GM12878 (cell line): ENCODE measurements at regions not wholly inside any gene's neighbourhood (a gene's known extent, or its start where the extent isn't known, plus 50 kb on each side); places are given as distances from the start of the nearest gene placed in this dataset.

Experiments used
- ASH2L ChIP-seq: fragments of 300-600, 200-600 bp; sonication (generic); IDR thresholded peaks from 2 replicates; pipeline ENCODE4 v1.6.1; 2017; ENCODE audit warnings: low read depth, mild to moderate bottlenecking, borderline replicate concordance
- ATF7 ChIP-seq: fragments of 450-650 bp; IDR thresholded peaks from 2 replicates; pipeline ENCODE4 v1.6.1; 2016; ENCODE audit warnings: low read depth, mild to moderate bottlenecking
- KDM1A ChIP-seq: fragments of 200-600 bp; sonication (generic); IDR thresholded peaks from 2 replicates; pipeline ENCODE4 v1.6.1; 2016; ENCODE audit warnings: borderline replicate concordance
- NBN ChIP-seq: fragments of 450-650 bp; IDR thresholded peaks from 2 replicates; pipeline ENCODE4 v1.6.1; 2016
- RUNX3 ChIP-seq: IDR thresholded peaks from 2 replicates; pipeline ENCODE4 v1.6.1; 2012; ENCODE audit warnings: low read length, inconsistent platforms
- SREBF2 ChIP-seq: IDR thresholded peaks from 2 replicates; pipeline ENCODE4 v1.6.1; 2012; ENCODE audit warnings: mild to moderate bottlenecking, low read length
- TF ChIP-seq, protein P1 (sequence below): fragments of 450-650 bp; IDR thresholded peaks from 2 replicates; pipeline ENCODE4 v1.6.1; 2017; ENCODE audit warnings: mild to moderate bottlenecking, moderate library complexity
- TF ChIP-seq, protein P2 (sequence below): fragments of 450-650 bp; IDR thresholded peaks from 2 replicates; pipeline ENCODE4 v1.6.1; 2017; ENCODE audit warnings: mild to moderate bottlenecking
- TF ChIP-seq, protein P3 (sequence below): IDR thresholded peaks from 2 replicates; pipeline ENCODE4 v1.6.1; 2011; ENCODE audit warnings: borderline replicate concordance, low read depth, mild to moderate bottlenecking, moderate library complexity, mixed read lengths, low read length; ENCODE audit not compliant: insufficient read depth; ENCODE audit errors: extremely low read length
- TF ChIP-seq, protein P4 (sequence below): fragments of 450-650 bp; formaldehyde crosslinking; IDR thresholded peaks from 2 replicates; pipeline ENCODE4 v1.4.0; 2022; ENCODE audit warnings: mild to moderate bottlenecking, moderate library complexity
- TF ChIP-seq, protein P5 (sequence below): fragments of 450-650 bp; IDR thresholded peaks from 2 replicates; pipeline ENCODE4 v1.6.1; 2018; ENCODE audit warnings: mild to moderate bottlenecking, low read depth, moderate library complexity; ENCODE audit not compliant: partially characterized antibody
- TF ChIP-seq, protein P6 (sequence below), 3 experiments: IDR thresholded peaks in 2 of 3; conservative IDR thresholded peaks in 1 of 3; 2 replicates each; pipeline ENCODE4 v1.5.1; 2011; ENCODE audit warnings: low read depth in 3 of 3, low read length in 3 of 3, mild to moderate bottlenecking in 3 of 3, control low read depth in 2 of 3, moderate library complexity in 2 of 3, inconsistent platforms in 1 of 3, mixed read lengths in 1 of 3; ENCODE audit not compliant: control insufficient read depth in 2 of 3, insufficient read depth in 1 of 3; ENCODE audit errors: extremely low read depth in 1 of 3

DNA sequence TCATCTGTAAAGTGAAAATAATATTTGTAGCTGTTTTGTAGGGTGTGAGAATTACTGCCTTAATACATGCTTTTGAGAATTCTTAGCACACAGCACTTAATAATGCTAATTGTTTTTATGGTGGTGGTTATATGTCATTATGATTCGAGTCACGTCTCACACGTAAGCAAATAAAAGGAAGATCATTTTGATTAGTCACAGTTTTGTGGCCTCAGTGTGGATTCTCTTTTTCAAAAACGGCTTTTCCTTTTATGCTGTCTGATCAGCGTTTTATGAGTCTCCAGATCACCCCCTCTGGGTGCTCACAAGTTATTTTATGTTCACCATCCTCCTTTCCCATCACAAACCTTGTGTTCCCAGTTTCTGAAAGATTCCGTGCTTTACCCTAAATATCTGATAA is 255.6 kb upstream of the CNTN4 start (continued):
- TF ChIP-seq, protein P1, sequence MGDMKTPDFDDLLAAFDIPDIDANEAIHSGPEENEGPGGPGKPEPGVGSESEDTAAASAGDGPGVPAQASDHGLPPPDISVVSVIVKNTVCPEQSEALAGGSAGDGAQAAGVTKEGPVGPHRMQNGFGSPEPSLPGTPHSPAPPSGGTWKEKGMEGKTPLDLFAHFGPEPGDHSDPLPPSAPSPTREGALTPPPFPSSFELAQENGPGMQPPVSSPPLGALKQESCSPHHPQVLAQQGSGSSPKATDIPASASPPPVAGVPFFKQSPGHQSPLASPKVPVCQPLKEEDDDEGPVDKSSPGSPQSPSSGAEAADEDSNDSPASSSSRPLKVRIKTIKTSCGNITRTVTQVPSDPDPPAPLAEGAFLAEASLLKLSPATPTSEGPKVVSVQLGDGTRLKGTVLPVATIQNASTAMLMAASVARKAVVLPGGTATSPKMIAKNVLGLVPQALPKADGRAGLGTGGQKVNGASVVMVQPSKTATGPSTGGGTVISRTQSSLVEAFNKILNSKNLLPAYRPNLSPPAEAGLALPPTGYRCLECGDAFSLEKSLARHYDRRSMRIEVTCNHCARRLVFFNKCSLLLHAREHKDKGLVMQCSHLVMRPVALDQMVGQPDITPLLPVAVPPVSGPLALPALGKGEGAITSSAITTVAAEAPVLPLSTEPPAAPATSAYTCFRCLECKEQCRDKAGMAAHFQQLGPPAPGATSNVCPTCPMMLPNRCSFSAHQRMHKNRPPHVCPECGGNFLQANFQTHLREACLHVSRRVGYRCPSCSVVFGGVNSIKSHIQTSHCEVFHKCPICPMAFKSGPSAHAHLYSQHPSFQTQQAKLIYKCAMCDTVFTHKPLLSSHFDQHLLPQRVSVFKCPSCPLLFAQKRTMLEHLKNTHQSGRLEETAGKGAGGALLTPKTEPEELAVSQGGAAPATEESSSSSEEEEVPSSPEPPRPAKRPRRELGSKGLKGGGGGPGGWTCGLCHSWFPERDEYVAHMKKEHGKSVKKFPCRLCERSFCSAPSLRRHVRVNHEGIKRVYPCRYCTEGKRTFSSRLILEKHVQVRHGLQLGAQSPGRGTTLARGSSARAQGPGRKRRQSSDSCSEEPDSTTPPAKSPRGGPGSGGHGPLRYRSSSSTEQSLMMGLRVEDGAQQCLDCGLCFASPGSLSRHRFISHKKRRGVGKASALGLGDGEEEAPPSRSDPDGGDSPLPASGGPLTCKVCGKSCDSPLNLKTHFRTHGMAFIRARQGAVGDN = no peak
- TF ChIP-seq RUNX3 (no peak), SREBF2 (no peak), ASH2L (no peak), NBN (no peak), ATF7 (no peak), KDM1A (no peak)
- TF ChIP-seq, protein P2, sequence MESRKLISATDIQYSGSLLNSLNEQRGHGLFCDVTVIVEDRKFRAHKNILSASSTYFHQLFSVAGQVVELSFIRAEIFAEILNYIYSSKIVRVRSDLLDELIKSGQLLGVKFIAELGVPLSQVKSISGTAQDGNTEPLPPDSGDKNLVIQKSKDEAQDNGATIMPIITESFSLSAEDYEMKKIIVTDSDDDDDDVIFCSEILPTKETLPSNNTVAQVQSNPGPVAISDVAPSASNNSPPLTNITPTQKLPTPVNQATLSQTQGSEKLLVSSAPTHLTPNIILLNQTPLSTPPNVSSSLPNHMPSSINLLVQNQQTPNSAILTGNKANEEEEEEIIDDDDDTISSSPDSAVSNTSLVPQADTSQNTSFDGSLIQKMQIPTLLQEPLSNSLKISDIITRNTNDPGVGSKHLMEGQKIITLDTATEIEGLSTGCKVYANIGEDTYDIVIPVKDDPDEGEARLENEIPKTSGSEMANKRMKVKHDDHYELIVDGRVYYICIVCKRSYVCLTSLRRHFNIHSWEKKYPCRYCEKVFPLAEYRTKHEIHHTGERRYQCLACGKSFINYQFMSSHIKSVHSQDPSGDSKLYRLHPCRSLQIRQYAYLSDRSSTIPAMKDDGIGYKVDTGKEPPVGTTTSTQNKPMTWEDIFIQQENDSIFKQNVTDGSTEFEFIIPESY = no peak
- TF ChIP-seq, protein P3, sequence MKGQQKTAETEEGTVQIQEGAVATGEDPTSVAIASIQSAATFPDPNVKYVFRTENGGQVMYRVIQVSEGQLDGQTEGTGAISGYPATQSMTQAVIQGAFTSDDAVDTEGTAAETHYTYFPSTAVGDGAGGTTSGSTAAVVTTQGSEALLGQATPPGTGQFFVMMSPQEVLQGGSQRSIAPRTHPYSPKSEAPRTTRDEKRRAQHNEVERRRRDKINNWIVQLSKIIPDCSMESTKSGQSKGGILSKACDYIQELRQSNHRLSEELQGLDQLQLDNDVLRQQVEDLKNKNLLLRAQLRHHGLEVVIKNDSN = no peak
- TF ChIP-seq, protein P4, sequence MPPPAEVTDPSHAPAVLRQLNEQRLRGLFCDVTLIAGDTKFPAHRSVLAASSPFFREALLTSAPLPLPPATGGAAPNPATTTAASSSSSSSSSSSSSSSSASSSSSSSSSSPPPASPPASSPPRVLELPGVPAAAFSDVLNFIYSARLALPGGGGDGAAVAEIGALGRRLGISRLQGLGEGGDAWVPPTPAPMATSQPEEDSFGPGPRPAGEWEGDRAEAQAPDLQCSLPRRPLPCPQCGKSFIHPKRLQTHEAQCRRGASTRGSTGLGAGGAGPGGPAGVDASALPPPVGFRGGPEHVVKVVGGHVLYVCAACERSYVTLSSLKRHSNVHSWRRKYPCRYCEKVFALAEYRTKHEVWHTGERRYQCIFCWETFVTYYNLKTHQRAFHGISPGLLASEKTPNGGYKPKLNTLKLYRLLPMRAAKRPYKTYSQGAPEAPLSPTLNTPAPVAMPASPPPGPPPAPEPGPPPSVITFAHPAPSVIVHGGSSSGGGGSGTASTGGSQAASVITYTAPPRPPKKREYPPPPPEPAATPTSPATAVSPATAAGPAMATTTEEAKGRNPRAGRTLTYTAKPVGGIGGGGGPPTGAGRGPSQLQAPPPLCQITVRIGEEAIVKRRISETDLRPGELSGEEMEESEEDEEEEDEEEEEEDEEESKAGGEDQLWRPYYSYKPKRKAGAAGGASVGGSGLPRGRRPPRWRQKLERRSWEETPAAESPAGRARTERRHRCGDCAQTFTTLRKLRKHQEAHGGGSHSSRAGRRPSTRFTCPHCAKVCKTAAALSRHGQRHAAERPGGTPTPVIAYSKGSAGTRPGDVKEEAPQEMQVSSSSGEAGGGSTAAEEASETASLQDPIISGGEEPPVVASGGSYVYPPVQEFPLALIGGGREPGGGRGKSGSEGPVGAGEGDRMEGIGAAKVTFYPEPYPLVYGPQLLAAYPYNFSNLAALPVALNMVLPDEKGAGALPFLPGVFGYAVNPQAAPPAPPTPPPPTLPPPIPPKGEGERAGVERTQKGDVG = no peak
- TF ChIP-seq, protein P5, sequence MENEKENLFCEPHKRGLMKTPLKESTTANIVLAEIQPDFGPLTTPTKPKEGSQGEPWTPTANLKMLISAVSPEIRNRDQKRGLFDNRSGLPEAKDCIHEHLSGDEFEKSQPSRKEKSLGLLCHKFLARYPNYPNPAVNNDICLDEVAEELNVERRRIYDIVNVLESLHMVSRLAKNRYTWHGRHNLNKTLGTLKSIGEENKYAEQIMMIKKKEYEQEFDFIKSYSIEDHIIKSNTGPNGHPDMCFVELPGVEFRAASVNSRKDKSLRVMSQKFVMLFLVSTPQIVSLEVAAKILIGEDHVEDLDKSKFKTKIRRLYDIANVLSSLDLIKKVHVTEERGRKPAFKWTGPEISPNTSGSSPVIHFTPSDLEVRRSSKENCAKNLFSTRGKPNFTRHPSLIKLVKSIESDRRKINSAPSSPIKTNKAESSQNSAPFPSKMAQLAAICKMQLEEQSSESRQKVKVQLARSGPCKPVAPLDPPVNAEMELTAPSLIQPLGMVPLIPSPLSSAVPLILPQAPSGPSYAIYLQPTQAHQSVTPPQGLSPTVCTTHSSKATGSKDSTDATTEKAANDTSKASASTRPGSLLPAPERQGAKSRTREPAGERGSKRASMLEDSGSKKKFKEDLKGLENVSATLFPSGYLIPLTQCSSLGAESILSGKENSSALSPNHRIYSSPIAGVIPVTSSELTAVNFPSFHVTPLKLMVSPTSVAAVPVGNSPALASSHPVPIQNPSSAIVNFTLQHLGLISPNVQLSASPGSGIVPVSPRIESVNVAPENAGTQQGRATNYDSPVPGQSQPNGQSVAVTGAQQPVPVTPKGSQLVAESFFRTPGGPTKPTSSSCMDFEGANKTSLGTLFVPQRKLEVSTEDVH = no peak
- TF ChIP-seq, protein P6, sequence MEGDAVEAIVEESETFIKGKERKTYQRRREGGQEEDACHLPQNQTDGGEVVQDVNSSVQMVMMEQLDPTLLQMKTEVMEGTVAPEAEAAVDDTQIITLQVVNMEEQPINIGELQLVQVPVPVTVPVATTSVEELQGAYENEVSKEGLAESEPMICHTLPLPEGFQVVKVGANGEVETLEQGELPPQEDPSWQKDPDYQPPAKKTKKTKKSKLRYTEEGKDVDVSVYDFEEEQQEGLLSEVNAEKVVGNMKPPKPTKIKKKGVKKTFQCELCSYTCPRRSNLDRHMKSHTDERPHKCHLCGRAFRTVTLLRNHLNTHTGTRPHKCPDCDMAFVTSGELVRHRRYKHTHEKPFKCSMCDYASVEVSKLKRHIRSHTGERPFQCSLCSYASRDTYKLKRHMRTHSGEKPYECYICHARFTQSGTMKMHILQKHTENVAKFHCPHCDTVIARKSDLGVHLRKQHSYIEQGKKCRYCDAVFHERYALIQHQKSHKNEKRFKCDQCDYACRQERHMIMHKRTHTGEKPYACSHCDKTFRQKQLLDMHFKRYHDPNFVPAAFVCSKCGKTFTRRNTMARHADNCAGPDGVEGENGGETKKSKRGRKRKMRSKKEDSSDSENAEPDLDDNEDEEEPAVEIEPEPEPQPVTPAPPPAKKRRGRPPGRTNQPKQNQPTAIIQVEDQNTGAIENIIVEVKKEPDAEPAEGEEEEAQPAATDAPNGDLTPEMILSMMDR (IDR thresholded peaks at IDR 0.05 in 2 of 3, conservative IDR thresholded peaks at IDR 0.05 in 1 of 3; ENCODE audit: control insufficient read depth in 2 of 3, extremely low read depth in 1 of 3, insufficient read depth in 1 of 3, low read depth in 3 of 3, low read length in 3 of 3) = no peak
